Activated B cell treated with CpG ODN at 0.5 μM for 24 hours (primary cell): ENCODE measurements at regions not wholly inside any gene's neighbourhood (a gene's known extent, or its start where the extent isn't known, plus 50 kb on each side); places are given as distances from the start of the nearest gene placed in this dataset.

Experiments used
- ATAC-seq: fragments of 200-7000 bp; cut with Tn5 transposase; one replicate; pipeline ENCODE4 v1.10.0; 2021; ENCODE audit warnings: low read depth, mild to moderate bottlenecking, moderate library complexity
- CTCF ChIA-PET: fragments of 350-600 bp; sonication (Branson Sonifier 250); formaldehyde crosslinking; loops from one replicate; lab custom pipeline; 2021; ENCODE audit warnings: antibody characterized with exemption; lab: Charles Lee
- POLR2A ChIA-PET: fragments of 350-600 bp; sonication (Branson Sonifier 250); formaldehyde crosslinking; loops from one replicate; lab custom pipeline; 2021; ENCODE audit warnings: antibody characterized with exemption; lab: Charles Lee
- DNase-seq: peaks from one replicate; pipeline ENCODE4 v3.0.0; 2022
- H3K27ac Mint-ChIP-seq: one replicate; pipeline ENCODE4 v1.8.0; 2020; ENCODE audit warnings: mixed read lengths
- H3K27me3 Mint-ChIP-seq: one replicate; pipeline ENCODE4 v1.8.0; 2021; ENCODE audit warnings: mixed read lengths
- H3K36me3 Mint-ChIP-seq: one replicate; pipeline ENCODE4 v1.8.0; 2021; ENCODE audit warnings: low read depth, mixed read lengths
- H3K4me1 Mint-ChIP-seq: one replicate; pipeline ENCODE4 v1.8.0; 2021; ENCODE audit warnings: mixed read lengths
- H3K4me3 Mint-ChIP-seq: one replicate; pipeline ENCODE4 v1.8.0; 2020; ENCODE audit warnings: mild to moderate bottlenecking, mixed read lengths
- H3K9me3 Mint-ChIP-seq: one replicate; pipeline ENCODE4 v1.8.0; 2020; ENCODE audit warnings: mixed read lengths
- CTCF ChIP-seq: fragments of 200-600 bp; IDR thresholded peaks from one replicate; pipeline ENCODE4 v1.8.0; 2022; ENCODE audit warnings: antibody characterized with exemption, mild to moderate bottlenecking
- intact Hi-C: fragments of 100-400 bp; cut with micrococcal nuclease; formaldehyde crosslinking; loops from one replicate; pipeline ENCODE4 v1.15.1; 2024

- ChIA-PET POLR2A (no interaction called here), CTCF (no interaction called here)
- no peak for ATAC-seq
- Mint-ChIP-seq H3K4me3 (no peak overlapping the region), H3K4me1 (no peaks in the 10 kb centered on the region), H3K9me3 (peaks cover 10% of the 10 kb centered on the region), H3K27me3 (no peaks in the 10 kb centered on the region), H3K27ac (no peak overlapping the region), H3K36me3 (no peaks in the 10 kb centered on the region)
- no peak for TF ChIP-seq CTCF
- intact Hi-C loops: no loop called here
- DNase-seq: no peak
Measured at GRCh38 chr5:166172597-166172996, 2118.8 kb upstream of the WWC1 start.

GRCh38 chr5:166178411-166179080 lies 2112.9 kb upstream of the WWC1 start:
- no peaks in the 10 kb centered on the region for H3K36me3 Mint-ChIP-seq
- intact Hi-C loops: no loop called here
- CTCF ChIA-PET: no interaction called here
- DNase-seq: no peak
- no peak overlapping the region for H3K4me3 Mint-ChIP-seq
- no peaks in the 10 kb centered on the region for H3K27me3 Mint-ChIP-seq
- no peak for TF ChIP-seq CTCF
- no peak for ATAC-seq
- H3K27ac Mint-ChIP-seq: no peak overlapping the region
- H3K4me1 Mint-ChIP-seq: no peaks in the 10 kb centered on the region
- peaks cover 12% of the 10 kb centered on the region for H3K9me3 Mint-ChIP-seq
- POLR2A ChIA-PET: no interaction called here

GRCh38 chr5:166185185-166185584 lies 2106.3 kb upstream of the WWC1 start:
- ChIA-PET CTCF (no interaction called here), POLR2A (no interaction called here)
- no peak for TF ChIP-seq CTCF
- H3K9me3 Mint-ChIP-seq: peaks cover 7% of the 10 kb centered on the region
- ATAC-seq (no peak), DNase-seq (no peak)
- H3K27me3 Mint-ChIP-seq: no peaks in the 10 kb centered on the region
- H3K4me3 Mint-ChIP-seq: no peak overlapping the region
- no peaks in the 10 kb centered on the region for H3K4me1 Mint-ChIP-seq
- H3K36me3 Mint-ChIP-seq: no peaks in the 10 kb centered on the region
- intact Hi-C loops: no loop called here
- no peak overlapping the region for H3K27ac Mint-ChIP-seq

- ATAC-seq: no peak
- H3K9me3 Mint-ChIP-seq: peaks cover 6% of the 10 kb centered on the region
- H3K36me3 Mint-ChIP-seq: no peaks in the 10 kb centered on the region
- no peak overlapping the region for H3K4me3 Mint-ChIP-seq
- intact Hi-C loops: no loop called here
- no peaks in the 10 kb centered on the region for H3K27me3 Mint-ChIP-seq
- DNase-seq: no peak
- CTCF ChIA-PET: no interaction called here
- no peak overlapping the region for H3K27ac Mint-ChIP-seq
- H3K4me1 Mint-ChIP-seq: no peaks in the 10 kb centered on the region
- POLR2A ChIA-PET: no interaction called here
- TF ChIP-seq CTCF: no peak
Measured at GRCh38 chr5:166188501-166189325, 2102.7 kb upstream of the WWC1 start.

GRCh38 chr5:166192696-166193095 lies 2098.7 kb upstream of the WWC1 start:
- ATAC-seq: no peak
- CTCF ChIA-PET: no interaction called here
- H3K36me3 Mint-ChIP-seq: no peaks in the 10 kb centered on the region

More at GRCh38 chr5:166192696-166193095, 2098.7 kb upstream of the WWC1 start:
- Mint-ChIP-seq H3K4me1 (no peaks in the 10 kb centered on the region), H3K9me3 (peaks cover 7% of the 10 kb centered on the region), H3K27me3 (no peaks in the 10 kb centered on the region), H3K4me3 (no peak overlapping the region), H3K27ac (no peak overlapping the region)
- no peak for DNase-seq
- TF ChIP-seq CTCF: no peak
- POLR2A ChIA-PET: no interaction called here
- intact Hi-C loops: no loop called here
